Frontal cortex (tissue), 3 donors: ENCODE measurements at regions not wholly inside any gene's neighbourhood (a gene's known extent, or its start where the extent isn't known, plus 50 kb on each side); places are given as distances from the start of the nearest gene placed in this dataset.

Experiments
- DNase-seq, 2 donors: peaks; one replicate each; pipeline ENCODE4 v3.0.0; 2012; ENCODE audit warnings: low spot score in 2 of 2
- FAIRE-seq: peaks from 2 replicates; lab custom pipeline; 2012; peaks lifted over from hg19 to GRCh38; lab: Jason Lieb, UNC
- donor health status: control.
- donor health status: control.
- donor health status: control.

DNA sequence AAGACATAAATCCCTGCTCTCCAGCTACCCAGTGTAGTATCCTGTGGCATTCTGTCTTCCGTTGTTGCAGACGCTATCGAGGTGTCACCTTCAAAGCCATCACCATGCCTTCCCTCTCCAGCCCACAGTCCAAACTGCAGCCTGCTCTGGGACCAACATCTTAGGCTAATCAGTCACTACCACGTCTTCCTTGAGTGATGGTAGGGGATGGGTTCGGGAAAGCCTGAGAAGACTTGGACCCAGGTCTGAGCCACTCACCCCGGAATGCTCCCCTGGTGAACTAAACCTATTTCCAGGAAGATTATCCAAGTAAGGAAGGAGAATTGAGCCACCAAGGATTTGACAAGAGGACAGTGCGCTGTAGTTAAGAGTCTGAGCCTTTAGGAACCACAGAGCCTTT lies 52.9 kb upstream of the IRX1 start:
- FAIRE-seq: no peak
- no peak for DNase-seq

DNA sequence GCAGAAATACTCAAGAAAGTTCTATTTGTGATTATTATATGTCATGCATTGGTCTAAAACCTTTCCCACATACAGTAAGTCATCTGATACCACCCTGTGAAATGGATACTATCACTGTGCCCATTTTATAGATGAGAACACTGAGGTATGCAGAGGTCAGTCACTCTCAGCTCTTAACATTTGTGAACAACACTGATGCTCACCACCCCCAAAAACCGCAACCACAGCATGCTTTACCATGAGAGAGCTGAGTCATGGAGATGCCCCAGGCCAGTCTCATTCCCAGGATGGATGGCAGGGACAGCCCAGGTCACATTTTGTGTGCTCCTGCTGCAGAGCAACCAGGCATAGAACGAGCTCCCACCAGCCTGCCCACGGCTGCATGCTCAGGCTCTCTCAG lies 53.5 kb upstream of the IRX1 start:
- no peak for DNase-seq
- no peak for FAIRE-seq

DNA sequence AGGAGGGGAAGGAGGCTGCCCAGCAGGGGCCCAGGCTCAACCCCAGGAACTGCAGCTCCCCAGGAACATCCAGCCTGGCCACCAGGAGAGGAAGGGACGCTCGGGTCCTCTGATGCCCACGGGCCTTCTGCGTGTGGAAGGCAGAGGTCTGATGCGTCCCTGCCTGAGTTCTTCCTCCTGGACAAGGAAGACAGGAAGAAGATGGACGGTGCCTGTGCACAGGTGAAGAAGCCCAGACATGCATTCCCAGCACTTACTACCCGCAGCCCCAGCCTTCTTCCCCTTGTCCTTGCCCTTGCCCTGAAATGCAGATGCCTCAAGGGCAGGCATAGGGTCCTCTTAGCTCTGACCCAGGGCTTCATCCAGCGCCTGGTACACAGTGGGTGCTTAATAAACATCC lies 56.7 kb upstream of the IRX1 start:
- no peak for FAIRE-seq
- DNase-seq: no peak

DNA sequence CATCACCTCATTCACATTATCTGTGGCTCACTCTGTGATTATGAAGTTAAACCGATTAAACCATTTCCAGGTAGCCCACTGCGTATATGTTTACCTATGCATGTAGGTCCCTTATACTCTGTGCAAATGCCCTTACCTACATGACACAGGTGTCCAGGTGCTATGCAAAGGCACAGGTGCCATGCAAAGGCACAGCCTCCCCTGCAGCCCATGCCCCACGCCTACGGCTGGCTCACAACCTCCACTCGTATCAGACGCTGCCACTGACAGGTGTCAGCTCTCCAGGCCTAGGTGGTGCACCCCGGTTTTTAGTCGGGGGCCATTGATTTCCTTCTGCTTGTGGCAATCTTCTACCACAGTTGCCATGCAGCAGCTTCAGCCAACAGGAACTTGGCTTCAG lies 57.7 kb upstream of the IRX1 start:
- DNase-seq (no peak), FAIRE-seq (no peak)

DNA sequence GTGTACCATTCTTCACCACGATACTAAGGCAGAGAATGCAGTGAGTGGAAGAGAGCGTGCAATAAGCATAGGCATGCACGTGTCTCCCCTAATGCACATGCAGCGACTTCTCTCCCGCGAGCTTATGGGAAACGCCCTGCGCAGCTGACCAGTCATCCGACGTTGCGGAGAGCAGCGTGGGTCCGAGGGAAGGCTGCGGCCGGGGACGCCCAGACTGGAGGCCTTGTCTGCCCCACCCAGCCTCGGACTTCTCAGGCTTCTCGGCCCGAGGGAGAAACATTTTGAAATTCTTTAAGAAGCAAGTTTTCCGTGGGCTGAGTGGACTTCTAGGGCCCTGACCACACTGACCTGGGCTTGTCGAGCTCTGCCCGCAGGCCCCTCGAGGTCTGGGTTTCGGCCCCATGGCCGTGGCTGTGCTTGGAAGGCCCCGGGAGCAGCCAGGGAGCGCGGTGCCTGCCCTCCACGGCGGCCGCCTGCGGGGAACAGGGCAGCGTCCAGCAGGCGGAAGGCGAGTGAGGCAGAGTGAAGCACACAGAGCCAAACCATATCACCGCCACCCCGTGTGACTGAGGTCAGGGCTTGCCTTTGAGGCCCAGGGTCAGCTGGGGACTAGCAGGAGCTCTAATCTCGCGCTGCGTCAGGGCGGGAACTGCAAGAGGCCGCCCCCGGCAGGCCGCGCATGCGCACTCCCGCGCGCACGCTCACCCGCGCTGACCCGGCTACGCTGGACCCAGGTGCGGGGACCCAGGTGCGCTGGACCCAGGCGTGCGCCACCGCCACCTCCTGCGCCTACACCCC lies 60.0 kb upstream of the IRX1 start:
- FAIRE-seq (no peak), DNase-seq (no peak)

DNA sequence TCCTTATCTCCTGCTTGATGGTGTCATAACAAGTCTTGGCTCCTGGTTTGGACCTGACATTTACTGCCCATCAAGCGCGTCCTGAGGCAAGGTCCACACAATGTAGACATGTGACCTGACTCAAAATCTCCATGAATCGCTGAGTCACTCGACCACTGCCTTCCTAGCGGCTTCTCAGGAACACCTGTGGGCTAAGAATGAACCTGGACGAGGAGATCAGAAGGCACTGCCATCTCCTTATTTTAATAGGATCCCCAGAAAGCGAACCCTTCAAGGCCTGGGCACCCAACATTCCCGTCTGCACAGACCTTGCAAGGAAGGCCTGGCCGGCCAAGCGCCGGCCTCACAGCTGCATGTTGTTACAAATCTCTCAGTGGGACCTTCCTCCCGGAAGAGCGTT lies 60.6 kb upstream of the IRX1 start:
- FAIRE-seq (no peak), DNase-seq (no peak)

DNA sequence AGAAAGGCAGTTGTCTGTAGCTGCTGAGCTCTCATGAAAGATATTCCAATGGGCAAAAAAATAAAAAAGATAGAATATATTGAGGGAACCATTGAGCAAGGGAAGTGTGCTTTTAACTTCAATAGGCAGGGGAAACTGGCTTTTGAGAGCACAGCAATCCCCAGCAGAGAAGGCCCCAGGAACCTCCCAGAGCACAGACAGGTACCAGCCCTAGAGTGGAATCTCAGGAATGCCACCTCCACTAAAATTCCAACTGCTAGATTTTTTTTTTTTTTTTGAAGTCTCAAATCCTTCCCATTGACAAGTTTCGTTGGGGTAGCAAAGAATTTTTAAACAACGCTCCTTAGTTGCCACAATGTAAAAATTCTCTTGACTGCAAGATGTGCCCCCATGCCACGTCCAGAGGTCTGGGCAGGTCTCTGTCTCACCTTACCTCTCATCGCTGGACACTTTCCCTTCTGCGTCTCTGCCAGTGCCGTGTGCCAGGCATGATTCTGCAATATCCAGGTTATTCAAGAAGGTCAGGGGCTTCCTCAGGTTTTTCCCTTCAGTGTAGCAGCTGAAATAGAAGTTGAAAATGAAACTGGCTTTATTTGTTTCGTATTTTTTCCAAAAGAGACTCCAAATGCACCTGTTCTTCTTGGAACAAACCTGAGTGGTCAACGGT lies 64.2 kb upstream of the IRX1 start:
- FAIRE-seq (no peak), DNase-seq (no peak)

DNA sequence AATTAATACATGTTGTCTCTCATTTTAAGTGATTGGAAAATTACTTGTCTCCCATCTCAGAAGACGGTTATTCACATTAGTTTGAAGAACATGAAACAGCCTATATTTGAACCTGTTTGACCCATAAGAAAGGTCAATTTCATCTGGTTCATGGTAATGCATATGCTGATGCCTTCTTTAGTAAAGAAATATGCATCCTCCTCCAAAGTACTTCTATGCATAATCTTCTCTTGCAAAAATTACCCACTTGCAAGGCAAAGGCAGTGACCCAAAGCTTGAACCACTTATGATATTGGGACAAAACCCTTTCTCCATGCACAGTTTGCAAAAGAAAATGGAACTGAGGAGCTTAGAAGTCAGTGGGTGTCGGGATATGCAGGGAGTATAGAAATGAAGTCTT lies 65.4 kb upstream of the IRX1 start:
- DNase-seq: no peak
- no peak for FAIRE-seq

DNA sequence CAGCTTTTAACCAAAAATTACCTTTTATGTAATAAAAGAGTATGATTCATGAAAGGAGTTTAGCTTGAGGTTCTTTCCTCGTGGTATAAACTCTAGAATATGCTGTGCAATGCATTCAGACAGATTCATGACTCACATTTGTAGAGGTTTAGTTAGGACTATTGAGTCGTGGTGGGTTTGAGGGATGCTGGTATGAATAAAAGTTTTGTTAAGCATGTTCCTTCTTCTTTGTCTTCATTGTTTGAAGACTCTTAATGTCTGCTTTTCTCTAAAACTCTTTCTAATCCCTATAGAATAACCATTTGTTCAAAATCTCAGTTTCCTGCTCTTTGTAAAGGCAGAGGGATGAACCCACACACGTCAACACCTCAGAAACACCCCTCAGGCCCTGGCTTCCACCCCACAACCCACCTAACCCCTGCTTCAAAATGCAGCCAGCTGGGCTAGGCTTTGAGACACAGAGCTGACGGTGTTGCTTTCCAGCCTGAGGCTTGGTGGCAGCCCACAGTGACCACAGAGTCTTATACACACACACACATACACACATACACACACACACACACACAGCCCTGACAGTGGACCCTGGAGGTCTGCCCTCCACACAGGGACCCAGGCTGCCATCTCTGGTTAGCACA lies 69.0 kb upstream of the IRX1 start:
- DNase-seq: no peak
- no peak for FAIRE-seq

DNA sequence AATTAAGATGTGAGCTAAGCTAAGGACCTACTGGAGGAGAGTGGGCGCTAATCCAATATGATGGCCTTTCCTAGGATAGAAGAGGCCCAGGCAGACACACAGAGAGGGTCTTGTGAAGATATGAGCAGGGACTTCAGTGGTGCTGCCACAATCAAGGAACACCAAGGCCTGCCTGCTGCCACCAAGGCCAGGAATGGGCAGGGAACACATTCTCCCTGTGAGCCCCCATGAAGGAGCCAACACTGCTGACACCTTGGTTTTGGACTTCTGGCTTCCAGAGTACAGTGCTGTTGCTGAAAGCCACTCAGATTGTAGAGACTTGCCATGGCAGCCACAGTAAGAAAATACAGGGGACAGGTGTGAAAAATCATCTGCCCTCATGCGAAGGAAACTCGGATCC lies 73.1 kb upstream of the IRX1 start:
- FAIRE-seq (no peak), DNase-seq (no peak)

DNA sequence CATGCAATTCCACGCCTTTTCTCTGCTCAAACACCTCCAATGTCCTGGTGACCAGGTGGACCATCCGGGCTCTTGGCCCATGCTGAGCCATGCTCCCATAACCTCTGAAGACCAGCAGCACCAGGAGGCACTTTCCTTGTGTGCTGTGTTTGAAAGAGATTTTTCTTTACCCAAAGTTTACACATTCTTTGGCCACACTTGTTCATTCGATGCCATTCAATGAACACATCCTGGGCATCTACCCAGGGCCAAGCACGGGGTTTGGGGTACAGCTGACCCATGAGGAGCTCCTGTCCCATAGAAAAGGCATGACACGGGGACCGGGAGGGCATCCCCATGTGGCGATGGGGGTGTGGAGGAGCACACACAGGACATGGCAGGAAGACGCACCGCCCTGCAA lies 77.1 kb upstream of the IRX1 start:
- DNase-seq (no peak), FAIRE-seq (no peak)

DNA sequence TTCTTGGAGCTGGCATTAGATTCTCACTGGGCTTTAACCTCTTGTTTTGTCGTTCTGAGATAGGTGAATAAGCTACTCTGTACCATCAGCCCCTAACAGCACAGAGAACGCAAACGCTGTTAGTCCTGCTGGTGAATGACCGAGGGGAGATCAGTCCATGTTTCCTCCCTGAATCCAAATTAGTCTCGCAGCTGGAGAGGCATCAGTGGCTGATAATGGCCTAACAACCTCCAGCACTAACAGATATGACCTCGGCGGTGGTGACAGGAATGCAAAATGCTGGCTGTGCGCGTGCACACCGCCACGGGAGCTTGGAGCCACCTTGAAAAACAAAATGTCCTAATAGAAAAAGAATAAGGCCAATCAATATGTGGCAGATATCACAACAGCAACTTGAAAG lies 77.6 kb upstream of the IRX1 start:
- DNase-seq (no peak), FAIRE-seq (no peak)

DNA sequence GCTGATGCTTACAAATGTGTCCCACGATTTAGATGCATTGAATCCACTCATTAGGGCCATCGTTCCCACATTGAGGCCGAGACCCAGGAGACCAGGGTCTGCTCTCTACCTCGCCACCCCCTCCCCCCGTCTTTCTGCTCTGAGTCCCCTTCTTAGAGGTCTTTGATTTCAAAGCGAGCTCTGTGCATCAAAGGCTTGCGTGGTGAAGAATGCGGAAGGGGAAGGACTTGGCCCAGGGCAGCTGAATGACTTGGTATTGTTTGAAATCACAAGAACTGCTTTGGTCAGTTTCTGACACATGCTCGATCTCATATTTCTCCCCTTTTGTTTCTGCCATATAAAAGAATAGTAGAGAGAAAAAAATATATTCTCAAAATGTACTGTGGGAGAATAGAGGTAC lies 78.3 kb upstream of the IRX1 start:
- FAIRE-seq: no peak
- no peak for DNase-seq

DNA sequence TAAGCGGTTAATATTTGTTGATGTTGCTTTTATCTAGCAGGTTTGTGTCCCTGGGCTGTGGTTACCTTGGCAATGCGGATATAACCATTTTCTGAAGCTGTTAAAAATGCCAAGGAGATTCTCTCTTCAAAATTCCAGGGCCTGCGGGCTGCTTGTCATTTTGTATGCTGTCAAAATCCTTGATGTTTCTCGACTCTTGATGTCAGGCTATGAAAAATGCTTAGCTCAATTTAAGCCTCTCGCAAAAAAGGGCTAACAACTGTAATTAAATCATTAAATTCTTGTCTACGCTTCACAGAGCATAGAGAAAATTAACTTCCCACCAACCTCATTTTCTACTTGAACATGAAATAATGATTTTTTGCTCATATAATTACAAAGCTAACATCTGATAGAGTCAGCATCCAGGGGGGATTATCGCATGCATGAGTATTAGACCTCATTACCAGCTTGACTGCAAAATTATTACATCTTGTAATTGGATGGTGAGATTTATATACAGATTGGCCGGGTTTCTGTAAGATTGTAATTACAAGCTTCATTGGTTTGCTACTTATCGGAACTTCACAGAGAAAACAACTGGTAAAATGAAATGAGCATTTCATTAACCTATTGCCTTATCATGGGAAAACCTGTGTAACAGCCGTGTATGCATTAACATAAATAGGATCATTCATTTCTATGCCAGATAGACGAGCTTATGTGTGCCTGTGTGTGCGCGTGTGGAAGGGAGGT lies 83.1 kb upstream of the IRX1 start:
- DNase-seq (no peak), FAIRE-seq (no peak)

DNA sequence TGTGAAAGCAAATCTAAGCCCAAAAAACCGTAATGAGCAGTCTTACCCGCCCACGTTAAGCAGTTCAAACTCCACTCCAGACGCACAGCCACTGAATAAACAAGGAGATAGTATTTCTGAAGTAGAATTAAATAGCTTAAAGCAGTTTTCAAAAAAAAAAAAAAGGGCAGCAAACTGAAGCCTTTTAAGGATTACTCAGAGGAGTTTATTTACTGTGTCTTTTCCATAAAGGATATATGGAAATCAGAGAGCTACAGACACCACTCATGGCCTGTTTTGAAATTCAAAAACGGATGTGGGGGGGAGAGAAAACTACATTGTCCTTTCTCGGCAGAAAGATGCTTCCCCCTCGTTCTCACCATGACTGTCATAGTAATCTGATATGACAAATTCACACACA lies 83.7 kb upstream of the IRX1 start:
- FAIRE-seq (no peak), DNase-seq (no peak)

DNA sequence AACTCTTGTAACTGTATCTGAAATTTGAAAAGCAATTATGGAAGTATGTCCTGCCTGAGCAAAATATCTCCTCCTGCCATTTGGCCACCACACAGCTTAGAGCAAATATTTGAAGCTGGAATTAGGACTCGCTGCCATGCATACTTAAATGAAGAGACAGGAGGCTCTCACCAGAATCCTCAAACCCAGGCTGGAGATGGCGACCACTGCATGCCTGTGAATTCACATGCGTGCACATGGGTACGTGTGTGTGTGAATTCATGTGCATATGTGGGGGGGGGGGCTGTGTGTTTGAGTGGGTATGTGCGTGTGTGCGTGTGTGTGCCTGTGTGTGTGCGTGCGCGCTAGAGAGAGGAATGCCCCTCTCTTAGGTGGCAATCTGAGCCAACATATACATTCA lies 84.1 kb upstream of the IRX1 start:
- DNase-seq (no peak), FAIRE-seq (no peak)

DNA sequence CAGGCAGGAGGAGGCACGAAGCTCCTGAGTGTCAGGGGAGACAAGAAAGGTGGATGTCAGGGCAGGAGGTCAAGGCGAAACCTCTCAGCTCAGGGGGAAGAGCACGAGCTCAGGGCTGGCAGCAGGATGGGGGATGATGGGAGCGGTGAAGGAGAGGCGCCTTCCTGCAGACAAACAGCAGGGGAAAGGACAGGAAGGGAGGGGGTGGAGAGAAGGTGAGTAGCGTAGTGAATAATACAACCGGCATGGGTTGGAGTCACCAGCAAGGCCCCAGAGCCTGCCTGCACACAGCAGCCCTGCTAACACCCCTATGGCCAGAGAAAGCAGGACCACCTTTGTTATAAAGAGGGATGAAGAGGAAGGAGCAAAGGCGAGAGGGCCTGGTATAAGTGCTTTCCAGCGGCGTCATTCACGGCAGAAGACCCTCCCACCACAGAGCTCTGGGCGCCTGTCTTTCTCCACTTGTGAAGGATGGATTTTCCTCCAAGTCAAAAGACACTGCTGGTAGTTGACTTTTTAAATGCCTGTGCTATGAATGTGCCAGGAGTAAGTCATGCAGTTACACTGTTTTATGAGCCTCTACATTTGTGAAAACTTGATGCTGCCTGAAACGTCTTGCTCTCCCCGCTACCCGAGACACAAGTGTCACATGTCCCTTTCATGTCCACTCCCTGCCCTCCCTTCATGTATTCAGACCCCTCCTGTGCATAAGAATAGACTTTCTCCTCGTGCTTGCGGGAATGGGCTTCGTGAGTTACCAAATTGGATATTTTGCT lies 84.8 kb upstream of the IRX1 start:
- DNase-seq (no peak), FAIRE-seq (no peak)

DNA sequence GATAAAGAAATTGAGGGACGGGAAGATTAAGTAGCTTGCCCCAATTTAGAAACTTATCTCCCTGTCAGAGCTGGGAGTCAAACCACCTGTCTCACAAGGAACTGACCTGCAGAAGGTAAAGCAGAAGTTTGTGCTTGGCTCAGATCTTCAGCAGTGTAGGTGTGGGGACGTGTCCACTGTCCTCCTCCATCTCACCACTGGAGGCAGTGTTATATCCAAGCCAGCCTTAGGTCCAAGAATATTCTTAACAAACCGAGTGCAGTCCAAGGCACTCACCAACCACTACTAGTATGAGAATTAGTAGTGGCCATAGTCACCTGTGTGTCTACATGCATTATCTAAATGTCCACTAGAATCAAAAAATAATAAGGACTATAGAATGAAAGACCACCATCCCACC lies 86.3 kb upstream of the IRX1 start:
- no peak for FAIRE-seq

DNA sequence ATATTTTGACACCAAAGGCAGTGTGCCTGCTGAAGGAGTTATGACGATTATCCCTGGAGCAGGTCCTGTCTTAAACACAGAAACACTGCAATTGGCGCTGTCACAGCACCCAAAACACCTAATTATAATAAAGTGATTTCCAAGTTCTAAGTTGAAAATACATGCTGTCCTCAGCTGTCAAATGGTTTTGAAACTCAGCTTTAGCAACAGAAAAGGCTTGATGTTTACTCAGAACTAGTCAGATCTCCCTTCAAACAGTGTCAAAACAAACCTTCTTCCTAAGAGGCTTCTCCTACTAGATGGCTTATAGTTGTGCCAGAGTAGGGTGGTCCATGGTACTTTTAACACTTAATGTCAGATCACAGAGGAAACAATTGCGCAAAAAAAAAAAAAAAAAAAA lies 87.2 kb upstream of the IRX1 start:
- FAIRE-seq (no peak), DNase-seq (no peak)

More for the DNA sequence above, 86.3 kb upstream of the IRX1 start:
- no peak for DNase-seq

DNA sequence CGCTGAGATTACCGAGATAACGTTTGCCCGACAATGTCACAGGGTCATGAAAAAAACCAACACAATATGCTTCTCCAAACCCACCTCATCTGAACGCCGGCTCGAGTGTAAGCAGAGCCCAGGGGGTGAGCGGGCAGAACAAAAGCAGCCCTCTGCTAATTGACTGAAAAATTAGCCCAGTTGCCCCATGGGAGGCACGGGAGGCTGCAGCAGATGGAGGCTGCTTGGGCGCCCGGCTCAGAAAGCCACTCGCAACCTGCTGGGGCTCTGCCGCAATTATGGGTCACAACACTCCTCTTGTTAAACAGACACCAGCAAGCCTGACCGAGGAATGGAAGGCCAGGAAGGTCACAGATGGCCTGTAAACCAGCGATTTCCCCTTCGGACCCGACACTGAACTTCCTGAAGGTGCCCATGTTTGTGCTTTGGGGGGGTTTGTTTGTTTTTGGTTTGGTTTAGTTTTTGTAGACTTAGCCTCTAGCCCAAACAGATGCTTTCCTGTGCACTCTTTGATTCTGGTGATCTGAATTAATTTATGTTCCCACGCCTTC lies 104.6 kb upstream of the IRX1 start:
- DNase-seq (no peak), FAIRE-seq (no peak)
